NCI-H460 (cell line): ENCODE measurements at regions not wholly inside any gene's neighbourhood (a gene's known extent, or its start where the extent isn't known, plus 50 kb on each side); places are given as distances from the start of the nearest gene placed in this dataset.

Experiments used
- DNase-seq: peaks from one replicate; pipeline ENCODE4 v3.0.0-alpha.2; 2016; ENCODE audit warnings: low read depth; ENCODE audit errors: extremely low read depth

GRCh38 chr12:67794161-67794560 lies 145.6 kb downstream of the DYRK2 start:
- no peak for DNase-seq

- no peak for DNase-seq
These were observed 146.7 kb downstream of the DYRK2 start for GRCh38 chr12:67795236-67795635.

- no peak for DNase-seq
These were observed 148.7 kb downstream of the DYRK2 start for GRCh38 chr12:67797185-67797741.

- no peak for DNase-seq
These were observed 149.2 kb downstream of the DYRK2 start for GRCh38 chr12:67797753-67798152.

GRCh38 chr12:67798768-67799167 lies 150.2 kb downstream of the DYRK2 start:
- no peak for DNase-seq

GRCh38 chr12:67802731-67803130 lies 154.2 kb downstream of the DYRK2 start:
- DNase-seq, result no peak

GRCh38 chr12:67803278-67803993 lies 154.9 kb downstream of the DYRK2 start:
- DNase-seq, result no peak

GRCh38 chr12:67804168-67804567 lies 155.6 kb downstream of the DYRK2 start:
- no peak for DNase-seq

- no peak for DNase-seq
These were observed 159.3 kb downstream of the DYRK2 start for GRCh38 chr12:67807814-67808213.

- DNase-seq, result no peak
These were observed 161.6 kb downstream of the DYRK2 start for GRCh38 chr12:67810166-67810565.

GRCh38 chr12:67811437-67812361 lies 163.2 kb downstream of the DYRK2 start:
- no peak for DNase-seq

- DNase-seq, result no peak
These were observed 164.9 kb downstream of the DYRK2 start for GRCh38 chr12:67813456-67813904.

- DNase-seq, result no peak
These were observed 167.7 kb downstream of the DYRK2 start for GRCh38 chr12:67816269-67816668.

- DNase-seq, result no peak
These were observed 169.9 kb downstream of the DYRK2 start for GRCh38 chr12:67818459-67818903.

GRCh38 chr12:67819902-67820301 lies 169.3 kb upstream of the IFNG-AS1 start:
- no peak for DNase-seq

GRCh38 chr12:67820694-67821093 lies 168.6 kb upstream of the IFNG-AS1 start:
- DNase-seq, result no peak

GRCh38 chr12:67822826-67823225 lies 166.4 kb upstream of the IFNG-AS1 start:
- DNase-seq, result no peak

- no peak for DNase-seq
These were observed 163.1 kb upstream of the IFNG-AS1 start for GRCh38 chr12:67826148-67826547.

GRCh38 chr12:67826946-67827720 lies 162.1 kb upstream of the IFNG-AS1 start:
- no peak for DNase-seq

- DNase-seq, result peak; percentile 47
These were observed 161.3 kb upstream of the IFNG-AS1 start for GRCh38 chr12:67827820-67828383.
